Esophagus muscularis mucosa (tissue), 4 donors: ENCODE measurements at regions not wholly inside any gene's neighbourhood (a gene's known extent, or its start where the extent isn't known, plus 50 kb on each side); places are given as distances from the start of the nearest gene placed in this dataset.

ENCODE experiments used
- DNase-seq: peaks from one replicate; pipeline ENCODE4 v3.0.0-alpha.2; 2017; ENCODE audit errors: extremely low spot score
- H3K27ac ChIP-seq, 4 donors: fragments of 200-600 bp; sonication (generic); replicated peaks in 1 of 4; 1 replicate in 3 of 4; 2 replicates in 1 of 4; pipeline ENCODE4 v1.5.1; 2016 to 2019; ENCODE audit warnings: mild to moderate bottlenecking in 1 of 4
- H3K27me3 ChIP-seq, 4 donors: fragments of 200-600 bp; sonication (generic); one replicate each; pipeline versions ENCODE4 v1.5.1 to v1.6.0; 2016 to 2019
- H3K36me3 ChIP-seq, 4 donors: fragments of 200-600 bp; sonication (generic); one replicate each; pipeline ENCODE4 v1.5.1; 2016 to 2019
- H3K4me1 ChIP-seq, 4 donors: fragments of 200-600 bp; sonication (generic); one replicate each; pipeline ENCODE4 v1.5.1; 2016 to 2019
- H3K4me3 ChIP-seq, 4 donors: fragments of 200-600 bp; sonication (generic); 1 replicate in 2 of 4; 2 replicates in 2 of 4; pipeline ENCODE4 v1.5.1; 2016 to 2019; ENCODE audit warnings: mild to moderate bottlenecking in 4 of 4, moderate library complexity in 1 of 4
- H3K9me3 ChIP-seq, 4 donors: fragments of 200-600 bp; sonication (generic); 1 replicate in 3 of 4; 2 replicates in 1 of 4; pipeline ENCODE4 v1.5.1; 2016 to 2019
- CTCF ChIP-seq, 3 experiments: fragments of 200-600 bp in 2 of 3; fragments of 450-650 bp in 1 of 3; sonication (generic) in 2 of 3; IDR thresholded peaks; one replicate each; pipeline ENCODE4 v1.5.1; 2017 to 2019; ENCODE audit warnings: antibody characterized with exemption in 3 of 3, mild to moderate bottlenecking in 2 of 3, moderate library complexity in 1 of 3
- EP300 ChIP-seq: sonication (generic); formaldehyde crosslinking; IDR thresholded peaks from one replicate; pipeline ENCODE4 v1.6.1; 2017; ENCODE audit warnings: antibody characterized with exemption
- POLR2A ChIP-seq: fragments of 450-650 bp; IDR thresholded peaks from one replicate; pipeline ENCODE4 v1.6.1; 2017; ENCODE audit warnings: antibody characterized with exemption, moderate library complexity, mild to moderate bottlenecking, low read depth
- POLR2AphosphoS5 ChIP-seq, 2 donors: sonication (generic); formaldehyde crosslinking; IDR thresholded peaks; one replicate each; pipeline ENCODE4 v1.6.1; 2017; ENCODE audit warnings: antibody characterized with exemption in 2 of 2
- WGBS: methylation state at CpG from one replicate; pipeline ENCODE4 v1.1.5; 2018; 5-methylcytosine and 5-hydroxymethylcytosine counted together
- intact Hi-C: fragments of 100-400 bp; cut with DNase I; formaldehyde crosslinking; loops from one replicate; pipeline ENCODE4 v1.15.1; 2023

DNA sequence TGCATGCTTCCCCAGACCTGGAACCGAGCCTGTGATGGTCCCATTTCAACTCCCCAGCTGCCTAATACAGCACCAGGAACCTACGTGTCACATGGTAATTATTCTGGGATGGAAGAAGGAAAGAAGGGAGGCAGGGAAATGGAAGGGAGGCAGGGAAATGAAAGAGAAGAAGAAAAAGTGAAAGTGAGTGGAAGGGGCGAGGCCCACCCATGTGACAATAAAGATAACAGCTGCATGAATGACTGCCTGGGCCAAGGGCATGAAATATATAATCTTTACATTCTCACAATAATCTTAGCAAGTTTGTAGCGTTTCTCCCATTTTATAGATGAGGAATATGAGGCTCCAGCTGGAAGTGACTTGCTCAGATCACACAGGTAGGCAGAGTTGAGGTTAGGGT lies 245.0 kb upstream of the PWP1 start:
- Histone ChIP-seq H3K27ac (no peak overlapping the region), H3K4me3 (no peak overlapping the region), H3K4me1 (peaks cover 0 to 7% (median 2%) of the 10 kb centered on the region in 4 donors), H3K9me3 (no peaks in the 10 kb centered on the region), H3K36me3 (no peaks in the 10 kb centered on the region), H3K27me3 (no peaks in the 10 kb centered on the region)
- TF ChIP-seq POLR2A (no peak), CTCF (IDR thresholded peaks at IDR 0.05) (no peak), POLR2AphosphoS5 (IDR thresholded peaks at IDR 0.05) (no peak), EP300 (no peak)
- WGBS, result 86% methylated on average over 4 of the region's 4 CpGs
- DNase-seq, result no peak
- intact Hi-C loops, result no loop called here

DNA sequence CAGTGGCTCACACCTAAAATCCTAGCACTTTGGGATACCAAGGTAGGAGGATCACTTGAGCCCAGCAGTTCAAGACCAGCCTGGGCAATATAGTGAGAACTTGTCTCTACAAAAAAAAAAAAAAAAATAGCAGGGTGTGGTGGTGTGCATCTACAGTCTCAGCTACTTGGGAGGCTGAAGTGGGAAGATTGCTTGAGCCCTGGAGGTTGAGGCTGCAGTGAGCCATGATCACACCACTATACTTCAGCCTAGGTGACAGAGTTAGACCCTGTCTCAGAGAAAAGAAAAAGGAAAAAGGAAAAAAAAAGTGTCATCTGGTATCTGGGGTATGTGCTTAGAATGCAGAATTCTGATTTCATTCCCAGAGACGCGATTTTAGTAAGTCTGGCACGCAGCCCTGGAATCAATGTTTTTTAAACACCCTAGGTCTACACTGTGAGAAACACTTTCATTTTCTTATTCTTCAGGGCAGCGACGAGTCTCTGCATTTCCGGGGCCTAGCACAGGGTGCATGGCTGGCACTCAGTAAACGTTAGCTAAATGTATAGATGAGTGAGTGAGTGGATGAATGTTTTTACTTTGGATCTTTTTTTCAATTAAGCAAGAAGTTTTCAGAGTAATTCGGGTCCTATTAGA lies 243.8 kb upstream of the PWP1 start:
- intact Hi-C loops, result no loop called here
- peak overlapping the region; percentile 0 to 34 (median 28) for H3K4me3 ChIP-seq

DNA sequence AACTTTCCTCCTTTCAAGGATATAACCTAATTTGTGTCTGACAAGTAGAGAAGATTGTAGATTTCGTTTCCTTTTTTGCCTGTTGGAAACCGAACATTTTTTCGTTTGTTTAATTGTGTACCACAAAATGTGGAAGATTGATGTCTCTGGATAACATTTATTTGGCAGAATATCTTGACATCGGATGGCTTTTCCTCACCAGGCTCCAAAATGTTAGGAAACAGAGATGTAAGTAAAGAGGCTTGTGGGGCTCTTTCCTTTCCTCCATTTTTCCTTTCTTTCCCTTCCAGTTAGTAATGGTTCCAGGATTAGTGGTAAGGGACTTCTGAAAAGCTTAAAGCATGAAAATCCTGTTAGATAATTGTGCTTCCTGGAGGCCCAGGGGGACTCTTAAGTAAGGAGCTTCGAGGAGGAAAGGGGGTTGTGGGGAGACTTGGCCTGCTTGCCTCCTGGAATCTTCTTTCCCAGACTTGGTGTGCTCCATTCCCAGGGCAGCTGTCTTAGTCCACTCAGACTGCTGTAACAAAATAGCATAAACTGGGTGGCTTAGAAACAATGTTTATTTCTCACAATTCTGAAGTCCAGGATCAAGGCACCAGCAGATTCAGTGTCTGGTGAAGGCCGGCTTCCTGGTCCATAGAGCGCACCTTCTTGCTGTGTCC lies 243.1 kb upstream of the PWP1 start:
- peak overlapping the region; percentile 0 to 34 (median 28) for H3K4me3 ChIP-seq
- H3K36me3 ChIP-seq, result no peaks in the 10 kb centered on the region
- intact Hi-C loops, result no loop called here
- H3K27me3 ChIP-seq, result no peaks in the 10 kb centered on the region
- TF ChIP-seq POLR2A, result no peak
- TF ChIP-seq EP300, result no peak
- no peak for TF ChIP-seq CTCF (IDR thresholded peaks at IDR 0.05)
- no peak for TF ChIP-seq POLR2AphosphoS5 (IDR thresholded peaks at IDR 0.05)
- WGBS, result 54% methylated on average over 7 of the region's 7 CpGs
- H3K27ac ChIP-seq, result peak overlapping the region in 2 of 4 donors; percentile 31 to 48
- H3K9me3 ChIP-seq, result no peaks in the 10 kb centered on the region
- H3K4me1 ChIP-seq, result peaks cover 0 to 7% (median 2%) of the 10 kb centered on the region in 4 donors
- no peak for DNase-seq

More for the DNA sequence above, 243.8 kb upstream of the PWP1 start:
- DNase-seq, result no peak
- no peaks in the 10 kb centered on the region for H3K27me3 ChIP-seq
- H3K4me1 ChIP-seq, result peaks cover 0 to 7% (median 2%) of the 10 kb centered on the region in 4 donors
- H3K9me3 ChIP-seq, result no peaks in the 10 kb centered on the region
- H3K27ac ChIP-seq, result peak overlapping the region in 2 of 4 donors; percentile 31 to 48
- no peak for TF ChIP-seq CTCF (IDR thresholded peaks at IDR 0.05)
- TF ChIP-seq POLR2AphosphoS5 (IDR thresholded peaks at IDR 0.05), result no peak
- TF ChIP-seq EP300, result no peak
- TF ChIP-seq POLR2A, result no peak
- WGBS, result 36% methylated on average over 8 of the region's 8 CpGs
- H3K36me3 ChIP-seq, result no peaks in the 10 kb centered on the region

DNA sequence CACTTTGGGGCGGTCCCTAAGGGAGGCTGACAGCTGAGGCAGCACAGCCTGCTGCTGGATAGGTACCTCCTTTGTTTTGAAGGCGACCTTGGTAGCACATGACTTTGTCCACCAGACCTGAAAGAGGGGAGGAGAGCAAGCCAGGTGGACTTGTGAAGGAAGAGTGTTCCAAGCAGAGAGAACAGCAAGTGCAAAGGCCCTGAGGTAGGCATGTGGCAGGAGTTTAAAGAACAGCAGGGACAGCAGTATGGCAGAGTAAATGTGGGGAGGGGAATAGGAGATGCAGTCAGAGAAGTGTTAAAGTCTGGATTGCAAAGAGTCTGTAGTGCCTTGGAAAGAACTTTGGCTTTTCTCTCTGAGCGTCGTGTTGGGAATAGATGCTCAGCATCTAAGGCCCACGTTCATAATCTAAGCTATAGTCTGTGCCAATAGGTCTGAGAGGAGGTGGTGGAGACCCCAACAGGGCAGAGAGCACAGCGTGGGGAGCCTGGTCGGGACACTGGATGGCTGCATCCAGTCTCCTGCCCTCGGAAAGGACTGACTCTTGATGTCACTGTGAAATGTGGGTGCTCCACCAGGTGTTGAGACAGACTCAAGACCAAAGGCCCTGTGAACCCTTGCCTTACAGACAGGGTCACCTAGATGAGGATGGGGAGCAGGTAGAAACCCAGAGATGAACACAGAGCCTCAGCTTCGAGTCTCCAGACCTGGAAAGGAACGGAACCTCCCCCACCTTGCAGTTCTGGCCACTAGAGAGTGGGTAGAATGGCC lies 242.1 kb upstream of the PWP1 start:
- no peak for DNase-seq
- H3K4me3 ChIP-seq, result no peak overlapping the region
- no peaks in the 10 kb centered on the region for H3K27me3 ChIP-seq
- no peaks in the 10 kb centered on the region for H3K36me3 ChIP-seq
- H3K27ac ChIP-seq, result no peak overlapping the region
- WGBS, result 93% methylated on average over 10 of the region's 10 CpGs
- intact Hi-C loops, result no loop called here
- peaks cover 0 to 7% (median 2%) of the 10 kb centered on the region in 4 donors for H3K4me1 ChIP-seq
- no peaks in the 10 kb centered on the region for H3K9me3 ChIP-seq
- TF ChIP-seq POLR2AphosphoS5 (IDR thresholded peaks at IDR 0.05) (no peak), CTCF (IDR thresholded peaks at IDR 0.05) (no peak), EP300 (no peak), POLR2A (no peak)
